CD4-positive, alpha-beta T cell treated with Interferon alpha-2 for 1 hour (primary cell): ENCODE measurements at regions not wholly inside any gene's neighbourhood (a gene's known extent, or its start where the extent isn't known, plus 50 kb on each side); places are given as distances from the start of the nearest gene placed in this dataset.

ENCODE experiments used
- DNase-seq, 2 donors: peaks; one replicate each; pipeline ENCODE4 v3.0.0-alpha.2; 2020 to 2022

DNA sequence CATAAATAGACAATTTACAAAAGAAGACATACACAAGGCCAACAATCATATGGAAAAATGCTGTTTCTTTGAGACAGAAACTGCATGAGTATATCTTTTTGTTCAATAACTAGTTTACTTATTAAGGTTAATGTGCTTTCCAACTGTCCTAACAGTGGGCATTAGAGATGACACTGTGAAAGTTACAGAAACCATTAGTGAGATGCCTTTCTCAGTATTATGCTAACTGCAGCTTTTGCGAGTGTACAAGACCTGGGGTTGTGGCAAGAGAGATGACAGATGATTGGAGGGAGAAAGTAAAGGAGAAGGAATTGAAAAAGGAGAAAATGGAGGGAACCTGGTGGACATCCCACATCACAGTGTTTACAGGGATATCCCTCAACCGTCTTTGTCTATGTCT, 640.5 kb downstream of the ZPLD1 start:
- DNase-seq: no peak

GRCh38 chr3:103077910-103078309, 643.1 kb downstream of the ZPLD1 start:
- DNase-seq: no peak

- no peak for DNase-seq
Observed at GRCh38 chr3:103082501-103082900, 647.7 kb downstream of the ZPLD1 start.

- no peak for DNase-seq
Observed at GRCh38 chr3:103083848-103084631, 649.2 kb downstream of the ZPLD1 start.

- DNase-seq: no peak
Observed at GRCh38 chr3:103085465-103085864, 650.6 kb downstream of the ZPLD1 start.

DNA sequence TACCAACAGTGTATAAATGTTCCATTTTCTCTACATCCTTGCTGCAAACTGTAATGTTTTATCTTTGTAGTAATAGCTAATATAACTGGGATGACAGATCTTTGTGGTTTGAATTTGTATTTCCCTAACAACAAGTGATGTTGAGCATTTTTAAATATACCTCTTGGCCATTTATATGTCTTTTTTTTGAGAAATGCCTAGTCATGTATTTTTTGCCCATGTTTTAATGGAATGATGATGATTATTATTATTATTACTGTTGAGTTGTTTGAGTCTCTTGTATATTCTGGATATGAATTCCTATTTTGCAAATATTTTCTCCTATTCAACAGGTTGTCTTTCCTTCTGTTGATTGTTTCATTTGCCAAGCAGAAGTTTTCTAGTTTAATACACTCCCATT, 654.9 kb downstream of the ZPLD1 start:
- DNase-seq: no peak

DNA sequence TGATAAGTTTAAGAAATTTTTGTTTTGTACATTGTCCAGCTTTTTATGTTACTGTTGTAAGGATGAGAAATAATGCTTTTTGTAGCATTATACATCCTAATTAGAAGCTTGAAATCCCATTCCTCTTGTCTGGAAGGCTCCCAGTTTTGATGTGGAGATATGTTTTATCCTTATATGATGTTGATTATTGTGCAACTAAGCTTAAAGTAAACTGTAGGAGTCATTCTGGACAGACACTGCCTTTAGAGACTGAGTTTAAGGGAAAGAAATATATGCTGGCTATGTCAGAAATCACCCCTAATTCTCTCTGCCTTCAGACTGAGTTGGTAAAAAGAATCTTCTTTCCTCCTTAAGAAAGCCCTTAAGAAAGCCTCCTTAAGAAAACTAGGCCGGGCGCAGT, 670.4 kb downstream of the ZPLD1 start:
- DNase-seq: no peak

DNA sequence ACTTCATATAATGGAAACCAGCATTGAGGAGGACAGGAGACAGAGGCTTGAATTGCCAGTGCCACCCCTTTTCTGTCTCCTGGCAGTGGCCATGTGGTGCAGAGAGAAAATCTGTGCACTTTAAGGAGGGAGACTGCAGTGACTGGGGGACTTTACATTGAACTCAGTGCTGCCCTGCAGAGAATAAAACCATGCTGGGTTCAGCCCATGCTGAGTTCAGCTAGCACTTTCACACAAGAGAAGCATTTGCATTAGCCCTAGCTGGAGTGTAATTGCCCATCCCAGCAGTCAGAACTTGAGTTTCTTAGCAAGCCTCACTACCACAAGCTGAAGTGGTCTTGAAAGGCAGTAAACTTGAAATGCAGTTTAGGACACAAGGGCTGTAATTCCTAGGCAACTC, 677.5 kb downstream of the ZPLD1 start:
- no peak for DNase-seq

- no peak for DNase-seq
Observed at GRCh38 chr3:103126115-103126514, 691.3 kb downstream of the ZPLD1 start.

- no peak for DNase-seq
Observed at GRCh38 chr3:103127098-103127630, 692.3 kb downstream of the ZPLD1 start.

DNA sequence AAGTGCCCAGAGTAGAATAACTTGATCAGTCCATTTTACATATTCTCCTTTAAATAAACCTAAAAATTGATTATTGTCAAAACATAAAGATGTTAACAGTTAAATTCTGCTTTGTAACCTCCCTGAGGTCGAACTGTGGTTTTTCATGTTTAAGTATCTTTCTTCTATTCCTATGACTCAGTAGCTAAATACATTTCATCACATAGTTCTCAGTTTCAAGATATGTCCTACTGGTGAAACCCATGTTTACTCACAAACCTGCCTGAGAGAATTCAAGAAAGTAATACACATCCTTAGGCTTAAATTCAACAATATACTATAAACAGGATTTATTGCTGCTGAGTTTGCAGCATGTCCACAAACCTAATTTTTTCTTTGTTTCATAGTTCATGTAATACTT, 692.9 kb downstream of the ZPLD1 start:
- no peak for DNase-seq

- DNase-seq: no peak
Observed at GRCh38 chr3:103134023-103134724, 699.4 kb downstream of the ZPLD1 start.

GRCh38 chr3:103136621-103137020, 701.8 kb downstream of the ZPLD1 start:
- no peak for DNase-seq

- no peak for DNase-seq
Observed at GRCh38 chr3:103137830-103138229, 703.0 kb downstream of the ZPLD1 start.

GRCh38 chr3:103158183-103158582, 723.4 kb downstream of the ZPLD1 start:
- no peak for DNase-seq

DNA sequence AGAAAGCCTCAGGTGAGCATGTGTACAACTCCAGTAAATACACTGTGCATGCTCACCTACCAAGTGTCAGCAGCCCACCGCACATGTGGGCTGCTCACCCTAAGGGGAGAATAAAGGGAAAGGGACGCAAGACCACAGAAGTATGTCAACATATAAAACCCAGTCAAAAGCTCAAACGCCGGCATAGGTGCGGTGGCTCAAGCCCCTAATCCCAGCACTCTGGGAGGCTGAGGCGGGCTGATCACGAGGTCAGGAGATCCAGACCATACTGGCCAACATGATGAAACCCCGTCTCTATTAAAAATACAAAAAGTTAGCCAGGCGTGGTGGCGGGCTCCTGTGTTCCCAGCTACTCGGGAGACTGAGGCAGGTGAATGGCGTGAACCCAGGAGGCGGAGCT, 732.1 kb downstream of the ZPLD1 start:
- no peak for DNase-seq

GRCh38 chr3:103167850-103168249, 733.0 kb downstream of the ZPLD1 start:
- DNase-seq: no peak

DNA sequence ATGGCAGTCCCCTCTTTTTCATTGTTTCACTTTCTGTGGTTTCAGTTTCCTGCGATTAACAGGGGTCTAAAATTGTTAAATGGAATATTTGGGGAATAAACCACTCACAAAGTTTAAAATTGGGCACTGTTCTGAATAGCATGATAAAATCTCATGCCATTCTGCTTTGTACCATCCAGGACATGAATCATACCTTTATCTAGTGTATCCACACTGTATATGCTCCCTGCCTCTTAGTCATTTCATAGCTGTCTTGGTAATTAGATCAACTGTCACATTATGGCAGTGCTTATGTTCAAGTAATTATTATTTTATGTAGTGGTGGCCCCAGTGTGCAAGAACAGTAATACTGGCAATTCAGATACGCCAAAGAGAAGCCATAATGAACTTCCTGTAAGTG, 734.5 kb downstream of the ZPLD1 start:
- DNase-seq: no peak

- no peak for DNase-seq
Observed at GRCh38 chr3:103170651-103171050, 735.8 kb downstream of the ZPLD1 start.

GRCh38 chr3:103173940-103174339, 739.1 kb downstream of the ZPLD1 start:
- DNase-seq: no peak

- no peak for DNase-seq
Observed at GRCh38 chr3:103181160-103181559, 746.3 kb downstream of the ZPLD1 start.

- no peak for DNase-seq
Observed at GRCh38 chr3:103184772-103185171, 750.0 kb downstream of the ZPLD1 start.

GRCh38 chr3:103189941-103190340, 755.1 kb downstream of the ZPLD1 start:
- no peak for DNase-seq

- DNase-seq: no peak
Observed at GRCh38 chr3:103195216-103195615, 760.4 kb downstream of the ZPLD1 start.
